Natural killer cell treated with Interleukin-12 subunit alpha and Interleukin-12 subunit beta and Interleukin-15 and Interleukin-18, amount 100 ng/mL, for 72 hours (primary cell): ENCODE measurements at regions not wholly inside any gene's neighbourhood (a gene's known extent, or its start where the extent isn't known, plus 50 kb on each side); places are given as distances from the start of the nearest gene placed in this dataset.

ENCODE experiments used
- ATAC-seq, 2 donors: fragments of 150-1000 bp; cut with Tn5 transposase in 1 of 2; sonication (Bioruptor Pico), chemical (Tn5 transposase) in 1 of 2; 2 replicates each; pipeline ENCODE4 v1.10.0; 2021
- DNase-seq: peaks from one replicate; pipeline ENCODE4 v3.0.0; 2022; ENCODE audit warnings: low spot score
- H3K27ac Mint-ChIP-seq, 2 donors: 1 replicate in 1 of 2; 2 replicates in 1 of 2; pipeline ENCODE4 v1.8.0; 2022; ENCODE audit warnings: mixed read lengths in 2 of 2, mild to moderate bottlenecking in 1 of 2, moderate library complexity in 1 of 2
- H3K27me3 Mint-ChIP-seq, 2 donors: 1 replicate in 1 of 2; 2 replicates in 1 of 2; pipeline ENCODE4 v1.8.0; 2022; ENCODE audit warnings: mixed read lengths in 2 of 2
- H3K36me3 Mint-ChIP-seq: one replicate; pipeline ENCODE4 v1.8.0; 2022; ENCODE audit warnings: mixed read lengths
- H3K4me1 Mint-ChIP-seq, 2 donors: 1 replicate in 1 of 2; 2 replicates in 1 of 2; pipeline ENCODE4 v1.8.0; 2022; ENCODE audit warnings: low read depth in 2 of 2, mixed read lengths in 2 of 2, mild to moderate bottlenecking in 1 of 2
- H3K4me3 Mint-ChIP-seq: one replicate; pipeline ENCODE4 v1.8.0; 2022; ENCODE audit warnings: mixed read lengths
- H3K9me3 Mint-ChIP-seq: 2 replicates; pipeline ENCODE4 v1.8.0; 2022; ENCODE audit warnings: mixed read lengths

DNA sequence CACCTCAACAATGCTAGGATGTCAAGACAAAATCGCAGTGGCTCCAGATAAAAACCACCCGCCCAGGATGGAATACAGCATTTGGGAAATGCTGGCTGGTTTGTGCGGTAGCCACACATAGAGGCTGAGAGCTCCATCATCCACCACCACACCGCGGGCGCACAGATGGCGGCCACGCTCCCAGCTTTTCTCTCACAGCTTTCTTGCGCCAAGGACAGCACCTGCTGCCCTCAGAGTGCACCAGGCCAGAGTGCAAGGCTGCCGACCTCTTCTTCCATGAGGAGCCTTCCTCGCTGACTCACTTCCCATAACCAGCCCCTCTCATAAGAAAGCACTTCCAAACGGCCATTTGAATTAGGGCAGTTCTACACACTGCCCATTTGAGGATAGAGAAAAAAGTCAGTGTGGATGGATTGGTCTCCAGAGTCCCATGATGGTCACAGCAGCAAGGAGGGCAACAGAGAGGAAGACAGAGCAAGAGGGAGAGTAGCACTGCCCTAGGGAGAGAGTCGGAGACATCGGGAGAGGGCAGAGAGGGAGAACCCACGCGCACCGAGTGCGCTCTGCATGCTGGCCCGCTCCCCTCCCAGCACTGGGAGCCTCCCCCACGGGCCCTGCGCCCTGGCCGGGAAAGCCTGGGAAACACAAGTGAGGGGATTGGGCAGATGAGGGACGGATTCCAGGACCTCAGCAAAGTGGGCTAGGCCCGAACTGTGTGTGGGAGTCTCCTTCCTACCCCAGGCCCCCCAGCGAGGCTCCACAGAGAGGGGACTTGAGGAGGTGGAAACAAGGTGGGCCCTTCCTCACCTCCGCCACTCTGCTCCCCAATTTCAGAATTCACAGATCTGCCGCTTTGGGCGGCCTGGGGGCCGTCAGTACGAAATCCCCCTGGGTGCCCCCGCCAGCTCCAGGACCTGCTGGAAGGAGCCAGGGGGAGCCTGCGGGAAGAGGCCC is 156.9 kb downstream of the USP12 start:
- ATAC-seq (peak in 1 of 2 donors; percentile 32), DNase-seq (no peak)
- Mint-ChIP-seq H3K36me3 (no peaks in the 10 kb centered on the region), H3K27ac (no peak overlapping the region), H3K4me1 (peaks cover 0 to 2% of the 10 kb centered on the region in 2 donors), H3K27me3 (peaks cover 12 to 14% of the 10 kb centered on the region in 2 donors), H3K9me3 (no peaks in the 10 kb centered on the region), H3K4me3 (no peak overlapping the region)

DNA sequence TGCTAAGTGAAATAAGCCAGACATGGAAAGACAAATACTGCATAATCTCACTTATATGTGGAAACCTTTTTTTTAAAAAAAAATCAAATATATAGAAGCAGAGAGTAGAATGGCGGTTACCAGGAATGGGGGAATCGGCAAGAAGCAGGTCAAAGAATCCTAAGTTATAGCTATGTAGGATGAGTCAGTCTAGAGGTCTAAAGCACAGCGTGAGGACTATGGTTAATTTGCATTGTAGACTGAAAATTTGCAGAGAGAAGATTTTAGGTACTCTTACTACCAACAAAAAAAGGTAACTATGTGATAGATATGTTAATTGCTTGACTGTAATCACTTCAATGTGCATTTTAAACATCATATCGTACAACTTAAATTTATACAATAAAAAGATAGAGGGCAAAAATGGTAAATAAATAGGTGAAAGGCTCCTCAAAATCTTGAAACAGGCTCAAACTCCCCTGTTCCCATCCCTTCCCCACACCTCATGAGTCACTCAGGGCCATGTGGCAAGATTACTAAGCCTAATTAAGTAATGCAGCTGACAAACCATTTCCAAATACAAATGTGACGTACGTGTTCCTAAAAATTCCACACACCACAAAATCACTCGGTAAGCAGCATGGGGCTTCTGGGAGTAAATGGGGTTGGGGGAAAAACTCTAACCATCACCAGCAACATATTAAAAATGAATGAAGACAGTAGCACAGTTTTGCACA is 159.0 kb downstream of the USP12 start:
- H3K27me3 Mint-ChIP-seq: peaks cover 10 to 11% of the 10 kb centered on the region in 2 donors
- no peak for ATAC-seq
- H3K9me3 Mint-ChIP-seq: no peaks in the 10 kb centered on the region

DNA sequence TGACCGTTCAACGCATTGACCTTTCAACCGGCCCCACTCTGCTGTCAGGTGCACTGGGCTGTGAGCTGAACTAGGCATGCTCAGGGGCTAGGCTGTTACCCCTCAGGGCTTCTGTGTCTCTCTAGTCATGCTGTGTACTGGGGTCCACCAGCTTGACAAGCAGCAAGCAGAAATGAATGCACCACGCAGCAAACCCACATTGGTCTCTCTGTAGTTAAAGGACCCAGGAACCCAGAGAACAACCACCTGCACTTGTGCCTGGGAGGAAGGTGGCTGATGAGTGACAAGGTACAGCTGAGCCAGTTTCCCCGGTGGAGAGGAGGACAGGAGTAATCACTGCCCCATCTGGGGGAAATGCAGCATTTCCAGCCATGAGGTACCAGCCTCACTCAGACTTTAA is 159.9 kb downstream of the USP12 start:
- H3K4me1 Mint-ChIP-seq: peaks cover 0 to 2% of the 10 kb centered on the region in 2 donors
- no peaks in the 10 kb centered on the region for H3K9me3 Mint-ChIP-seq
- H3K27me3 Mint-ChIP-seq: peaks cover 16 to 17% of the 10 kb centered on the region in 2 donors
- H3K4me3 Mint-ChIP-seq: no peak overlapping the region
- ATAC-seq: peak in 1 of 2 donors; percentile 50
- no peaks in the 10 kb centered on the region for H3K36me3 Mint-ChIP-seq
- no peak for DNase-seq
- H3K27ac Mint-ChIP-seq: no peak overlapping the region

More for the DNA sequence above, 159.0 kb downstream of the USP12 start:
- no peak overlapping the region for H3K27ac Mint-ChIP-seq
- no peaks in the 10 kb centered on the region for H3K36me3 Mint-ChIP-seq
- DNase-seq: no peak
- H3K4me3 Mint-ChIP-seq: no peak overlapping the region
- peaks cover 0 to 2% of the 10 kb centered on the region in 2 donors for H3K4me1 Mint-ChIP-seq

DNA sequence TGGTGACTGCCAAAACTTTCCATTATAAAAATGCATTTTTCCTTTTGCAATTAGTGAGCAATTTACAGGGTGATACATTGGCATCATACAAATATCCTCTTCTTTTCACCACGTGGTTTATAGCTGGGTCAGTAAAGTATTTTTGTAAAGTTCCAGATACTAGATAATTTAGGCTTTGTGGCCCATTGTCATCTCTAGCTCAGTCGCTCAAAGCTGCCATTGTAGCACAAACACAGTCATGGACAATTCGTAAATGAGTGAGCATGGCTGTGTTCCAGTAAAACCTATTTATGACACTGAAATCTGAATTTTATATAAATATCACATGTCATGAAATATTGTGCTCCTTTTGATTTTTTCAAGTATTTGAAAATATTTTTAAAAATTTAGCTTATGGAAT is 162.9 kb downstream of the USP12 start:
- peaks cover 0 to 2% of the 10 kb centered on the region in 2 donors for H3K4me1 Mint-ChIP-seq
- DNase-seq (no peak), ATAC-seq (no peak)
- H3K27ac Mint-ChIP-seq: no peak overlapping the region
- no peaks in the 10 kb centered on the region for H3K9me3 Mint-ChIP-seq
- no peaks in the 10 kb centered on the region for H3K36me3 Mint-ChIP-seq
- H3K4me3 Mint-ChIP-seq: no peak overlapping the region
- peaks cover 30 to 31% of the 10 kb centered on the region in 2 donors for H3K27me3 Mint-ChIP-seq

DNA sequence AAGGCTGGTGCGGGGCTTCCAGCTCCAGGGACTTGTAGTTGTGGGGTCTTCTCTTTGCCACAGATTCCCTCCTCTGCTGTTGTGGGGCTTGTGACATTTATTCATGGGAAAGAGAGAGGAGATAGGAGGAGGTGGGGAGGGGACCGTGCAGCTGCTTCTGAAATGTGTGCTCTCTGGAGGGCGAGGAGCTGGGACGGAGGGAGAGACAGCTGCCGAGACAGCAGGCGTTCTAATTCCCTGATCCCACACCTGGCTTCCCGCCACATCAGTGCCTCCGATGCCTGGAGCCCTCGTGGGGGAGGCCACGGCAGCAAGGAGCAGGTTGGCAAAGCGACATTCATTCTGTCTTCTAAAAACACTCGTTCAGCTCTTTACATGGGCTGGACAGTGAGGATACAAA is 164.4 kb downstream of the USP12 start:
- Mint-ChIP-seq H3K27me3 (peaks cover 32 to 34% of the 10 kb centered on the region in 2 donors), H3K4me3 (no peak overlapping the region)

DNA sequence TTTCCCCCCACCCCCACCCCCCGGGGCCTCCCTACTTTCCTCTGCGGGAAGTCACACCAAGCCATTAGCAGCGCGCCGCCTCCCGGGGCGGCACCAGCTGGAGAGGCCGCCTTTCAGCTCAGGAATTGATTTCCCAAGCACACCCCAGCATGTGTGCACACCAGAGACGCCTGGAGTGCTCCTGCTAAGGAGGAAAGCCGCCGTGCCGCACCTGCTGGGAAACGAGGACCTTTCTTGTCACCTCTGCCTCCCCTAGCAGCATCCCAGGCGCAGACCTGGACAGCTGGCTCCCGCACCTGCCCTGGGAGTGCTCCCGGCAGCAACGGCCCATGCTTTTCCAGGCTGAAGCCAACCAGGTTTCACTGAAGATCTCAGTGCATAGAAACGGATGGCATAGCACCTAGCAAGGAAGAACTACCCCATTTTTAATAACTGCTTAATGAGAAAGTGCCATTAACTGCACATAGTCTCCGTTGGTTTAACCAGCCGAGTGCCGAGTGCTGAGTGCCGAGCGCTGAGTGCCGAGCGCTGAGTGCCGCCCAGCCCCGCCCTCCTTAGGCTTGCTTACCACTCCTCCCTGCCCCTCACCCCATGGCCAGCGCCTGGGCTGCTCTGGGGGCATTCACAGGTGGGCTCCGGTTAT is 165.0 kb downstream of the USP12 start:
- DNase-seq (no peak), ATAC-seq (peak; percentile 26 to 48)
- peaks cover 0 to 2% of the 10 kb centered on the region in 2 donors for H3K4me1 Mint-ChIP-seq
- H3K4me3 Mint-ChIP-seq: no peak overlapping the region
- peaks cover 32 to 34% of the 10 kb centered on the region in 2 donors for H3K27me3 Mint-ChIP-seq
- no peak overlapping the region for H3K27ac Mint-ChIP-seq
- no peaks in the 10 kb centered on the region for H3K9me3 Mint-ChIP-seq
- no peaks in the 10 kb centered on the region for H3K36me3 Mint-ChIP-seq

More for the DNA sequence above, 164.4 kb downstream of the USP12 start:
- ATAC-seq (no peak), DNase-seq (no peak)
- Mint-ChIP-seq H3K4me1 (peaks cover 0 to 2% of the 10 kb centered on the region in 2 donors), H3K36me3 (no peaks in the 10 kb centered on the region), H3K9me3 (no peaks in the 10 kb centered on the region), H3K27ac (no peak overlapping the region)

DNA sequence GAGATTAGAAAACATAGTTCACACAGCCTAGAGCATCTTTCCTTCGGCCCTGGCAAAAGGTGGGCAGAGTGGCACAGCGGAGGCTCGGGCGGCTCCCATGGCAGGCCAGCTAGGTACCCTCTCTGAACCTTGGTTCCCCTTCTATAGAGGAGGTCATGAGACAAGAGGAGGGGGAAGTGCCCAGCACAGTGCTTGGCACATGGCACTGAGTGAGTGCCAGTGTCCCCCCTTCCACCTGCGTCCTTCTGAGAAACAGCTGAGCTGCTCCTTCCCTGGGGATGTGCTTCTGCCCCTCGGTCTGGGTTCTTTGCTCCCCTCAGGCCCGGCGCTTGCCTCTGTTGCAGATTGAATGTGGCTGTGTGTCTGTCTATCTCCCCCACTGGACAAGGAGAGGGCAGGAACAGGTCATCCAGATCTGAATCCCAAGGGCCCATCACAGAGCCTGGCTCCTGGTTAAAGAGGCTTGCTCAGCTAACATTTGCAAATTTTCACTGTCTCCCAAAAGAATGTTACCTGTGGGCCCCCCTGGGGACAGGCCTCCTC is 165.6 kb downstream of the USP12 start:
- Mint-ChIP-seq H3K4me3 (no peak overlapping the region), H3K4me1 (peaks cover 0 to 2% of the 10 kb centered on the region in 2 donors)

DNA sequence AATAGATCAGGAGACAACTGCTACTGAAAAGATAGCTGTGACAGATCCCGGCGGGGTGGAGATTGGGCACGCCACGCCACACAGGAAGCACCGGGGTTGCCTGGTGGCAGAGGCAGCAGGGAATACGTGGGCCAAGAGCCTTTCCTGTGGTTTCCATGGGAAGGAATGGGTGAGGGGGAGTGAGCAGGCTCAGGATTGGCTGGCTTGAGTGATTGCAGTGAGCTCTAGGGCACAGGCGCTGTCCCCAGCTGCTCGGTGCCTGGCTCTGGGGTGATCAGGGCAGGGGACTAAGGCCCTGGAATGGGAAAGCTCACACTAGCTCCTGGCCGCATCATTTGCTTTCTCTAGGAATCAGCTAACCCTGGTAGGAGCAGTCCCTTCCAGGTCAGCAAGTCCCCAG is 166.1 kb downstream of the USP12 start:
- H3K4me3 Mint-ChIP-seq: no peak overlapping the region
- H3K4me1 Mint-ChIP-seq: peaks cover 0 to 2% of the 10 kb centered on the region in 2 donors
- H3K9me3 Mint-ChIP-seq: no peaks in the 10 kb centered on the region
- ATAC-seq (no peak), DNase-seq (no peak)
- no peak overlapping the region for H3K27ac Mint-ChIP-seq
- H3K36me3 Mint-ChIP-seq: no peaks in the 10 kb centered on the region
- H3K27me3 Mint-ChIP-seq: peaks cover 32 to 35% of the 10 kb centered on the region in 2 donors

More for the DNA sequence above, 165.6 kb downstream of the USP12 start:
- no peaks in the 10 kb centered on the region for H3K9me3 Mint-ChIP-seq
- no peaks in the 10 kb centered on the region for H3K36me3 Mint-ChIP-seq
- no peak for ATAC-seq
- no peak for DNase-seq
- H3K27me3 Mint-ChIP-seq: peaks cover 32 to 37% of the 10 kb centered on the region in 2 donors
- H3K27ac Mint-ChIP-seq: no peak overlapping the region

DNA sequence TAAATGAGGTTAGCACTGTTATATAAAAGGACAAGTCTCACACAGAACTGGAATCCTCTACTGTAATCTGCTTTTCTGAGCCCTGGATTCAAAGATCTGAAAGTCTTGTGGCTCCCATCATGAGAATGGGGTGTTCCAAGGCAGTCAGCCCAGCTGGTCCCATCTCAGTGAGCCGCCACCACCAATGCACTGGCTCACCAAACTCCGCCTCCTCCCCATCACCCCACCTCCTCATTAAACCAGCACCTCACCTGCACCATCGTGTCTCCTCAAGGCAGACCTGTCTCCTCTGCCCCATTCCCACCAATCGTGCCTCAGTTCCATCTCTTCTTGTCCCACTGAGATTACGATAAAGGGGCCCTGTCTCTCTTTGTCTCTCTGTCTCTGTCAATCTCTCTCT is 166.7 kb downstream of the USP12 start:
- Mint-ChIP-seq H3K27me3 (peaks cover 32 to 35% of the 10 kb centered on the region in 2 donors), H3K4me1 (peaks cover 0 to 2% of the 10 kb centered on the region in 2 donors), H3K36me3 (no peaks in the 10 kb centered on the region), H3K4me3 (no peak overlapping the region), H3K9me3 (no peaks in the 10 kb centered on the region), H3K27ac (no peak overlapping the region)
- DNase-seq (no peak), ATAC-seq (no peak)

DNA sequence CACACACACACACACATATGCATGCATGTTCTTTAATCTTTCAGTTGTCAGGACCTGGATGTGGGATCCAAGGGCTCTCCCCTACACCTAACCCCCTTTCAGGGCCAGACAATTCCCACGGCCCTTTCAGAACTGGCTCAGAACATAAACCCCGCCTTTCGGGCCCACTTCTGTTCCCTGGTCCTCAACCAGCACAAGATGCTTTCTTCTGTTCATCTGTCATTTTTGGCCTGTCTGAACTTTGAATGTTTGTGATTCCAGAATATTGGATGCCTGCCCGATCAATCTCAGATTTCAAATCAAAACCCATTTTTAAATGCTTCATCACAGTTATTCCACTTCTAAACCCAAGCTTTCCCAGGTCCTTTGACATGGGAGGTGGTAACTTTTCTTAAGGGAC is 167.3 kb downstream of the USP12 start:
- peaks cover 32 to 33% of the 10 kb centered on the region in 2 donors for H3K27me3 Mint-ChIP-seq
- no peak for ATAC-seq
- peaks cover 0 to 2% of the 10 kb centered on the region in 2 donors for H3K4me1 Mint-ChIP-seq
- DNase-seq: no peak
- H3K4me3 Mint-ChIP-seq: no peak overlapping the region
- H3K36me3 Mint-ChIP-seq: no peaks in the 10 kb centered on the region
- H3K27ac Mint-ChIP-seq: no peak overlapping the region
- H3K9me3 Mint-ChIP-seq: no peaks in the 10 kb centered on the region

DNA sequence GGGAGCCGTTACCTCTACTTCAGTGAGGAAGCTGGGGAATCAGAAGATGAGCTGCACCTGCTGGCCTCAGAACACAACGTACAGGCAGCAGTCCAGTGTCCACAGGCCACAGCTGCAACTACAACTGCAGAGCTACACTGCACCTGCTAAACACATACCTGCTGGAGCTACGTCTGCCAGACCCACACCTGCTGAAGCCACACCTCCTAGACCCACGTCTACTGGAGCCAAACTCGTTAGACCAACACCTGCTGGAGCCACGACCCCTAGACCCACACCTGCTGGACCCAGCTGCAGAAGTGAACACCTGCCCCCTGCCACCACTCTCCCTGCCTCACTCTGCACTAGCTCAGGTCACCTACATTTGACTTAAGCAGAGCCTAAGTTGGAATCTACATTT is 169.9 kb downstream of the USP12 start:
- DNase-seq: no peak
- peaks cover 22 to 26% of the 10 kb centered on the region in 2 donors for H3K27me3 Mint-ChIP-seq
- H3K4me3 Mint-ChIP-seq: no peak overlapping the region
- H3K9me3 Mint-ChIP-seq: no peaks in the 10 kb centered on the region
- H3K36me3 Mint-ChIP-seq: no peaks in the 10 kb centered on the region
- peaks cover 9% of the 10 kb centered on the region in 2 donors for H3K4me1 Mint-ChIP-seq
- no peak overlapping the region for H3K27ac Mint-ChIP-seq
- no peak for ATAC-seq

DNA sequence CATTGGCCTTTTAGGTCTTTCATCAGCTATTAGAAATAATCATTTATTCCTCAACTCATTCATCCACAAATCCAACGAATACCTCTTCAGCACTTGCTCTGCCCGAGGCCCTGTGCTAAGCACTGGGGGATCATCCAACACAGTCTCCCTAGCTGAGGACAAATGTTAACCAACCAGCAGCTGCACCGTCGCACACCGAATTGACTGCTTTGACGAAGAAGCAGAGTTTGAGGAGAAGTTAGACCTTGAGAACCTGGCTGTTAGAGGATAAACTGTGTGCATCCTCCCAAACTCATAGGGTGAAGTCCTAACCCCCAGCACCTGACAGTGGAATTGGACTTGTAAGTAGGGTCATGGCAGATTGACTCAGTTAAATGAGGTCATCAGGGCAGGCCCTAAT is 170.9 kb downstream of the USP12 start:
- Mint-ChIP-seq H3K36me3 (no peaks in the 10 kb centered on the region), H3K4me3 (no peak overlapping the region), H3K9me3 (no peaks in the 10 kb centered on the region), H3K27ac (no peak overlapping the region), H3K4me1 (peaks cover 9 to 14% of the 10 kb centered on the region in 2 donors), H3K27me3 (peaks cover 21 to 26% of the 10 kb centered on the region in 2 donors)
- ATAC-seq: no peak
- no peak for DNase-seq

DNA sequence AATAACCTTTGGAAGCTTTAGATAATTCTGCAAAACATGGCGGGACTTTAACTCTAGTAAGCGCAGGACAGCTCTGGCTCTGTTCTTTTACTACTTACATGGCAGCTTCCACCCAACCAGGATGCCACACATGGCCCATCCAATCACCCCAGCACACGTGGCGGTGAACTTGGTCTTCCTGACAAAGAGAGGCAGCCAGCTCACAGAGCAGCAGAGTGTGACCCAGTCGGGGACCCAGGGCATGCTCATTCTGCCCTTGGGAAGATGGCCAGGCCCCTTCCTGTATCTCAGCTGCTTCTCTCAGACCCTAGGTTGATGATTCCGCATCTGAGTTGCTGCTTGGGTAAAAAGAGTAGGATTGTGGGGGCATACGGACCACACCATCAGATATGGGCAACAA is 172.1 kb downstream of the USP12 start:
- Mint-ChIP-seq H3K4me3 (no peak overlapping the region), H3K36me3 (no peaks in the 10 kb centered on the region), H3K9me3 (no peaks in the 10 kb centered on the region), H3K27ac (no peak overlapping the region), H3K4me1 (peaks cover 11 to 22% of the 10 kb centered on the region in 2 donors), H3K27me3 (peaks cover 19 to 25% of the 10 kb centered on the region in 2 donors)
- DNase-seq: no peak
- no peak for ATAC-seq
